ENCODE measurements at regions not wholly inside any gene's neighbourhood (a gene's known extent, or its start where the extent isn't known, plus 50 kb on each side); places are given as distances from the start of the nearest gene placed in this dataset.

- TF ChIP-seq GATA2 (IDR thresholded peaks at IDR 0.05; ENCODE audit: low read depth, low read length), result no peak
- no peak for TF ChIP-seq GATA3 (IDR thresholded peaks at IDR 0.05; ENCODE audit: low read depth, low read length)
These were observed 298.9 kb downstream of the RPLP1 start for GRCh38 chr15:69751566-69751965.
